GM18951 (cell line): ENCODE measurements at regions not wholly inside any gene's neighbourhood (a gene's known extent, or its start where the extent isn't known, plus 50 kb on each side); places are given as distances from the start of the nearest gene placed in this dataset.

Experiments
- POLR2A ChIP-seq: IDR thresholded peaks from 4 replicates; pipeline ENCODE4 v1.6.1; 2011; ENCODE audit warnings: mild to moderate bottlenecking; ENCODE audit not compliant: insufficient read length, insufficient read depth; ENCODE audit errors: extremely low read depth
- in situ Hi-C: fragments of 300-500 bp; cut with MboI; formaldehyde crosslinking; loops from one replicate; pipeline ENCODE4 v1.12.0; 2022; ENCODE audit warnings: low sequenced_read_pairs, mixed read lengths, inconsistent platforms; ENCODE audit not compliant: unreplicated experiment

DNA sequence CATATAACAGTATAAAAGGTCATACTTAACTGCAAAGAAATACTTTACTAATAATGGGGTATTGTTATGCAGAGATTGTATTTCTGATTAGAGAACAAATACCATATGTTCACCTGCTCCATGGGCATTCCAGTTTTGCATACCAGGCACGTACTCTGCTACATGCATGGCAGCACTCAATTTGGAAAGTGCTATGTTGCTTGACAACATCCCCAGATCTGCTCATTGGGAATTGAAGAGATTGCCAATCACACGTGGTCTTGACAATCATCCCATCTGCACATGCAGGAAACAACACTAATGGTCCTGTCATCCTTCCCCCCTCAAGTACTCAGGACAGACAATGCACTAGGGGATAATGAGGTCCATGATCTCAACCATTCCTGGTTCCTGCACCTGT is 63.4 kb upstream of the PDE4B start:
- in situ Hi-C loops: loop anchor here (25.0 kb wide), 1 partner anchor 733 kb away; no protein-coding TSS in a partner anchor
- TF ChIP-seq POLR2A: no peak

DNA sequence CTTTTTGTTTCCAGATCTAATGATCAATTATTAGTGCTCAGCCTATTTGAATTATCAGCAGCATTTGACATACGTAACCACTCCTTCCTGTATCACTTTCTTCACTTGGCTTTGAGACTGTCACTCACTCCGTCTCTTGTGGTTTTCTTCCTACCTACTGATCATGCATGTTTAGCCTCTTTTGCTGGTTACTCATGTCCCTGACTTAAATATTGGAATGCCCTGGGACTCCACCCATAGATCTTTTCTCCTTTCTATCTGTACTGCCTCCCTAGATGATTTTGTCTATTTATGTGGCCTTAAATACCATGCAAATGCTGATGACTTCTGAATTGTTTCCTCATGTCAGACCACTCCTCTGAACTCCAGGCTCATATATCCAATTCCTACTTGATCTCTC is 57.7 kb upstream of the PDE4B start:
- in situ Hi-C loops: loop anchor here (25.0 kb wide), 1 partner anchor 727 kb away; no protein-coding TSS in a partner anchor
- TF ChIP-seq POLR2A: no peak

DNA sequence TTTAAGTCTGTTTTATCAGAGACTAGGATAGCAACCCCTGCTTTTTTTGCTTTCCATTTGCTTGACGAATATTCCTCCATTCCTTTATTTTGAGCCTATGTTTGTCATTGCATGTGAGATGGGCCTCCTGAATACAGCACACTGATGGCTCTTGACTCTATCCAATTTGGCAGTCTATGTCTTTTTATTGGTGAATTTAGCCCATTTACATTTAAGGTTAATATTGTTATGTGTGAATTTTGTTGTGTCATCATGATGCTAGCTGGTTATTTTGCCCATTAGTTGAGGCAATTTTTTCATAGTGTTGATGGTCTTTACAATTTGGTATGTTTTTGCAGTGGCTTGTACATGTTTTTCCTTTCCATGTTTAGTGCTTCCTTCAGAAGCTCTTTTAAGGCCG is 50.7 kb upstream of the PDE4B start:
- in situ Hi-C loops: loop anchor here (25.0 kb wide), 1 partner anchor 720 kb away; no protein-coding TSS in a partner anchor
- no peak for TF ChIP-seq POLR2A
